ENCODE measurements at regions not wholly inside any gene's neighbourhood (a gene's known extent, or its start where the extent isn't known, plus 50 kb on each side); places are given as distances from the start of the nearest gene placed in this dataset.
"Not testable (repeated sequence)": the region's sequence is repeated elsewhere in the genome, so short reads cannot be mapped to it uniquely, and the experiment has no call there.

DNA sequence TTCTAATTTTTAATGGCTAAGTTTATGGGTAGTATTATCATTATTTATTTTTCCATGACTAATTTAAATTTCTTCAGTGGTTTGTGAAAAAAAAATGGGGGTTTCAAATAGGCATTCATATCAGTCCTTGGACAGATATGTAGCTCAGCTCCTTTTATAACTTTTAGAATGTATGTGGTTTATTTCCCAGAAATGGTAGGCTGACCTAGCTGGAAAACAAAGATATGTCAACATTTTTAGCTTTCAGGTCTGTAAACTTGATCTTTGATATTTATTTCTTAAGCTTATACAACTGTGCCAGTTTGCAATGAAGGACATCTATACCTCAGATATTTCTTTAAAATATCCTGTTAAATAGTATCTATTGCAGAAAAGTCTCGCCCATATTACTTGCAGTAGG is 1815.5 kb downstream of the SLITRK5 start:
- DNase-seq (ENCODE audit: low read depth), result no peak

DNA sequence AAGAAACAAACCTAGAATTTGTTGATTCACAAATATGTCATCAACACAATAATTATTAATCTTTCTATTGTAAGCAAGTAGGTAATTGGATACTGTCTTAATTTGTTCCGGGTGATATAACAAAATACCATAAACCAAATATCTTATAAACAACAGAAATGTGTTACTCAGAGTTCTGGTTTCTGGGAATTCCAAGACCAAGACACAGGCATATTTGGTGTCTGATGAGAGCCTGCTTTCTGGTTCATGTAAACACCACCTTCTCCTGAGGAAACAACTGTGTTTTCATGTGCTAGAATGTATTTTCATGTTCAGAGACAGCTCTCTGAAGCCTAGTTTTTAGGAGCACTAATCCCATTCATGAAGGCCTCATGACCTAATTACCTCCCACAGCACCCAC is 1819.5 kb downstream of the SLITRK5 start:
- no peak for DNase-seq (ENCODE audit: low read depth)

DNA sequence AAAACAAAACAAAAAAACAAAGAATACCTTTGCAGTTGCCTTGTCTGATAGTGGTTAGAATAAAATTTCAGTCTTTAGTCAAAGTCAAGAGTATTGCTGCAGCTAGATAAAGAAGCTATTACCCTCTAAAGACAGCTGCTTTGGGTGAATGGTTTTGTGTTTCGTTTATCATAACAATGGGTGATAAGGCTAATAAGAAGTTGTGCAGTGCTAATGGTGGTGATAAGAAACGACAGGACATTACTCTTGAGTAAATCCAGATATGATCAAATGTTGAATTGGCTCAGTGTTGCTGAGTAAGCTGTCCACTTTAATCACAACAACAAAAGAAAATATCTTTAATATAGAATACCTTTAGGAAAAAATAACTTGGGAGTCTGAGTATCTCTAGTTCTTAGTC is 1825.3 kb downstream of the SLITRK5 start:
- no peak for DNase-seq (ENCODE audit: low read depth)

DNA sequence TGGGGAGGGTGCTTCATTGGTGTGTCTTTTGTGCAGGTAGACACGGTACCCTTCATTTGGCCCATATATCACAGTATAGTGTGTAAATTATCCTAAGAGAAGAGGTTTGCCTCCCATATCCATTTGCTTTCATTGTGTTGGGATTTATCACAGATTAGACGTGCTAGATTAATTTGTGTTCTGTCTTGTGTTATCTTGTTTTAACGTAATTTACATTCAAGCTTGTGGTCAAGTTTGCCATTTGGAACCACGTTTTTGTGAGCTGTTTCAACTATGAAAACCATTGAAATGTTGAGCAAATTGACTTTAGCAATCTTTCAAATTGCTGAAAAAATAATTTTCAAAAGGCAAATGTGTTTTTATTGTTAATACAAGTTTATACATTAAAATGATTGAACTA is 1826.5 kb downstream of the SLITRK5 start:
- no peak for DNase-seq (ENCODE audit: low read depth)

DNA sequence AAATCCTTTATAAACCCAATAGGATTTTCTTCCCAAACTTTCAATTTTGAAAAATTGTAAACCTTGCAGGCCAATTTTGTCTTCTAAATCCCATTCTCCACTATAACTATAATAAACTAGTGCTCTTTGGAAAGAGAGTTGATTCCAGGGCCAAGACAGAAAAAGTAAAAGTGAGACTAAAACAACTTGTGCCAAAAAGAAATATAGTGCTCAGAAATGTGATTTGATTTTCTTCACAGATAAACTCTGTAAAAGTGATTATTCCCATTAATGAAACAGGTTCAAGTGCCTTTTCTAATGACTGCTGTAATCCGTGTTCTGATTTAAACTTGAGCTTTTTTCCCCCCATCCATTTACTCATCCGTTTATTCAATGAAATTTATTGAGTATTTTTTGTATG is 1831.1 kb downstream of the SLITRK5 start:
- DNase-seq (ENCODE audit: low read depth), result no peak

DNA sequence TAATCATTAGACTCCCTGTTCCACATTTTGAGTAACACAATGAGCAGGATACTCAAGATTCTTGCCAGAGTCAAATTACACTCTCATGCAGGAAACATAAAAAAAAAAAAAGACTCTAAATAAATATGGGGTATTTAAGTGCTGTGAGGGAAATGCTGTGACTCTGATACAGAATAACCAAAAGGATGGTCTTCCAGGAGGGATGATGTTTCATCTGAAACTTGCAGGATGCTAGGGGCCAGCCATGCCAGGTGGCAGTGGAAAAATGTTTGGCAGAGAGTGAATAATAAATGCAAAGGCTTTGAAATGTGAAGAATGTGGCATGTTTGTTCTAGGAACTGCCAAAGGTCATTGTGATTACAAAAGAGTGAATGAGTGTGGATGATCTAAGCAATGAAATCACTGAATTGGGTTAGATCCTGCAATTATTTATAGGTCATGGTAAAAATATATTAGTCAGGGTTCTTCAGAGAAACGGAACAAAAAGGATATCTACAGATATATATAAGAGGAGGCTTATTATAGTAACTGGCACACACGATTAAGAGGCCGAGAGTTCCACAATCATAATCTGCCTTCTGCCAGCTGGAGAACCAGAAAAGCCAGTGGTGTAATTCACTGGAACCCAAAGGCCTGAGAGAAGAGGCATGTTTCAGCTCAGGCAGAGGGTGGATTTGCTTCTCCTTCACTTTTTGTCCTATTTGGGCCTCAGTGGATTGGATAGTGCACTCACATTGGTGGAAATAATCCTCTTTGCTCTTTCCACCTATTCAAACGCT is 1832.8 kb upstream of the MIR17HG start:
- no peak for DNase-seq (ENCODE audit: low read depth)

DNA sequence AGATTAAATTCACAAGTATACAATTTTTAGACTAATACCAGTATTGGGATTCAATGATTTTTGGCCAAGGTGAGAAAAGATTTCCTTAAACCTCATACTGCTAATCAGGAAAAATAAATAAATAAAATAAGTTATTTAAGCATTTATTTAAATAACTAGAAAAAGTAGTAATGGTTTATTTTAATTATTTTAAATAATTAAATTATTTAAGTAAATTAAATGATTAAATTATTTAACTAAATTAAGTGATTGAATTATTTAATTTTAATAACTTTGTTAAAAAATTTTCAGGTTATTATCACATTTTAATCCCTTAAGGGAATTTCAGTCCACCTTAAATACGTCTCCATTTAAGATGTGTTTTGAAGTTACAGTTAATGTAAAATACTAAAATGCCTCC is 1831.5 kb upstream of the MIR17HG start:
- DNase-seq (ENCODE audit: low read depth), result no peak

DNA sequence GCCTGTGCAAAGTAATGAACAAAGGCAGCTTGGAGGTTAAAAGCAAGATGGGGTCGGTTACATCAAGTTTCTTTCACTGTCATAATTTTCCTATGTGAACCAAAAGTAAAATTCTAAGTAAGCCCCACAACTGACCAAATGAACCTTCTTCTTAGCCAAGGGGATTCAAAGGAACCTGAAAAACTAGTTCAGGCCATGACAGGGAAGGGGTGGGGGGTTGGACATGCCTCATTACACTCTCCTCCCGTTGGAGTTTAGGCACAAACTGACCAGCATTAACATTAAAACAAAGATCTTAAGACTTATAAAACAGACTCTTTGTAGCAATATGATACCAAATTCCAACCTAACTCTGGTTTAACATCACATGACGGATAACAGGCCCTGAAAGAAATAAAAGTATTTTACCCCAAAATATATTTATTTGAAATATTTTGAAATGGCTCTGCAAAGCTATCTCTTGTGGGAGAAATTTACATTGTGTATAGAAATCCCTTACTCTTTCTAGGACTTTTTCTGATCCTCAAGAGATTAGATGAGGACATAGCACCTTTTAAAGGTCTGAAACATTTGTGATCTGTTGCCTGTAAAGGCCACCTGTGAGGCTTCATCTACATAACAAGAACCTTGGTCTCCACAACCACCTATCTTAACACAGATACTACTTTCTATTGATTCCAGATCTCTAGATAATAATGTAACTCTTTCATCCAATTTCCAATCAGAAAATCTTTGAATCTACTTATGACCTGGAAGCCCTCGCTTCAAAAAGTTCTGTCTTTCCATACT is 1829.0 kb upstream of the MIR17HG start:
- DNase-seq (ENCODE audit: low read depth), result no peak

DNA sequence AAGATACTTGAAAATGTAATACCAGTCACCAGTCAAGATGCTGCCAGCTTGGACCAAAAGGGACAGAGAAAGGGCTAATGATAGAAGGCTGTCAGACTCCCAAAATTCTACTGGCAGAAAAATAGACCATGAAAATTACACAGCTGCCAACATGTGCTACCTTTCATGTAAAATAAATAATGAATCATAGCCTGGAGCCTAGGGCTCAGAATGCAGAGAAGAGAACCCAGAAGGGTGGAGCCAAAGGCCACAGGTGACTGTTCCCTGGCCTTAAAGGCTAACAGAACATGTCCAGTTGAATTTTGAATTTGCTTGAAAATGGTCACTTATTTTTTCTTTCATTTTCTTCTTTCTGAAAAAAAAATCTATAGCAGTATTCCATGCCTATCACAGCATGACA is 1827.0 kb upstream of the MIR17HG start:
- DNase-seq (ENCODE audit: low read depth), result no peak

DNA sequence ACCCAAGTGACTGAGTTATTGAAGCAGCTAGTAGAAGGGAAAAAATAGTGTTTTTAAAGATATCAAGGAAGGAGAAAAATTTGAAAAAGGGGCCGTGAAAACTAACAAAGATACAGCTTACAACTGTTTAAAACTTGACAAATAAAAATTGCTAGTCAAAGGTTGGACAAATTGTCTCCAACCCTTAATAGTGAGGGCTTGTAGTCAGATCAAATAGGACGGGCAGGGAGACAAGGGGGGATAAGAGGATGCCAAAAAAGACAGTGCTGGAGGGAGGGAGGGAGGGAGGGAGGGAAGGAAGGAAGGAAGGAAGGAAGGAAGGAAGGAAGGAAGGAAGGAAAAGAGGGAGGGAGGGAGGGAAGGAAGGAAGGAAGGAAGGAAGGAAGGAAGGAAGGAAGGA is 1825.8 kb upstream of the MIR17HG start:
- not testable (repeated sequence) for DNase-seq (ENCODE audit: low read depth)

DNA sequence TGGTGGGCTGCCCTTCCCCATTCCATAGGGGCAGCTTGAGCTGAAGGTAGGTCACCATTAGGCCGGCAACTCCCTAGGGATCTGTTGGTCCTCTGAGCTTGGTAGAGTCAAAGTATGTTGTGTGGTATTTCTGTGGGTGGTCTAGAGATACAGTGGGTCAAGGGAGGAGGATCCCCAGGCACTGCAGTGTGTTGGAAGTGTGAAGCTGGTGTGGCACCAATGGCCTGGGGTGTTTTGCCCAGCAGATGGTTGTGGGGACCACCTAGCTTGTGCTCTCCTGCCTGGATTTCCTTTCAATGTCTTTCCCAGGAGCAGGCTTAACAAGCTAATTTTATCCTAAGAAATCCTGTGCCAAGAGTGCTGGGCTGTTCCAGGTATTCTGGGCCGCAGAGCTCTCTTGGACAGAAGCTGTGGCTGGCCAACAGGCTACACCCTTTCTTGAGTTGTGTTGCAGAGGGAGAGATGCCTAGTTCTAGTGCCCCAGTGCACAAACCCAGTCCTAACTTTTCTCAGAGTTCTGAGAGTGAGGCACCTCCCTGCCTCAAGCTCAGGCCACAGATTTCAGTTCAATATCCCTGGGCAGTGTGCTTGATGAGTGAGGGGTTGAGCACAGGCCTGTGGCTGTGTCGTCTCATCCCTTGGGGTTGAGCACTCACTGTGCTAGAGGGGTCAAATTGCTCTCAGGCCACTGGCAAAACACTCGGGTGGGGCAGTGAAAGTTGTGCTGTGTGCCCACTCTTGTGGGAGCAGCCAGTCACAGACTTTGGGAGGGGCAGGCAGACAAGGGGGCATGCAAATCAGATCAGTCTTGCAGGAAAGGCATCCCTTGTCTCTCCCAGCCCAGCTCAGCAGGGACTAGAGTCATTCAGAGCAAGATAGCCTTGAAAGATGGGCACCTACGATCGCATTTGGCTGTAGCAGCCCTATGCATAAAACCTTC is 1806.1 kb upstream of the MIR17HG start:
- no peak for DNase-seq (ENCODE audit: low read depth)

DNA sequence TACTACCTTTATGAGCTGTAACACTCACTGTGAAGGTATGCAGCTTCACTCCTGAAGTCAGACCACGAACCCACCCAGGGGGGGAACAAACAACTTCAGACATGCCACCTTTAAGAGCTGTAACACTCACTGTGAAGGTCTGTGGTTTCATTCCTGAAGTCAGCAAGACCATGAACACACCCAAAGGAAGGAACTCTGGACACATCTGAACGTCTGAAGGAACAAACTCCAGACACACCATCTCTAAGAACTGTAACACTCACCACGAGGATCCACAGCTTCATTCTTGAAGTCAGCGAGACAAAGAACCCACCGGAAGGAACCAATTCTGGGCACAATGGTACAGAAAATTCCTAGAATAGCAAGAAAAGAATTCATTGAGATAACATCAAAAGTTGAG is 1796.5 kb upstream of the MIR17HG start:
- no peak for DNase-seq (ENCODE audit: low read depth)

DNA sequence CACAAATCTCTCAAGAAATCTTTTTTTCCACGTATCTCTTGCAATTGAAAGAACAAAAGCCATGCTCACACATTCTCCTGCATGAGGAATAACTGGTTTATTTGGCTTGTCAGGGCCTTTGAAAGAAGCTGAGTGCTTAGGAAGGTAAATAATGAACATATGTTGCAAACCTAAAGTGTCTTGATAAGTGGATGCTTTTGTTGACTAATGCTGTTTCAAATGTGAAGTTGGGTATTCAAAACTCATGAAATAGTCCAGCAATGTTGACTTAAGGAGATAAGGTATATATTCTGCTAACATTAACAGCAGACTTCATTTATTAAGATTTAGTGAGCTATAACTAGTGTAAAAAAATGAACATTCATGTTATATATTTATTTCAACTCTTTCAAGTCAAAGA is 1792.7 kb upstream of the MIR17HG start:
- DNase-seq (ENCODE audit: low read depth), result no peak

DNA sequence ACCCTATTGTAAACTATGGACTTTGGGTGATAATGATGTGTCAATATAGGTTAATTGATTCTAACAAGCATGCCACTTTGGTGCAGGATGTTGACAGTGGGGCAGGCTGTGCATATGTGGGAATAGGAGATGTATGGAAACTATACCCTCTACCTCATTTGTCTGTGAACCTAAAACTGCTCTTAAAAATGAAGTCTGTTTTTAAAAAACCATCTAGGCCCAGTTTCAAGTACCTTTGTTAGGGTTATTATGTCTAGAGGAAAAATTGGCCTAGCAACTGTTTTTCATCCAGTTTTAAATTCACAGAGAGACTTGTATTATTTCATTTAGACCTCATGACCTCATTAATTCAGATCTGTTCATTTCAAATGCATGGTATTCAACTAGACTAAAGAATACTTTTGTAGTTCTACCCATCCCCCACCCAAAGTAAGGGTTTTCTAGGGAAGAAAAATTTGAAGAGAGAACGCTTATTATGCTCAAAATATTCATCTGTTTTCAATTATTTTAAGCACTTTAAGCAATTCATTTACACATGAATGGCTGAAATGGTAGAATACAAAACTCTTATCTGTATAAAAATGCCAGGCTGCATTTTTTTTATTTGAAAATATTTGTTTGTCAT is 1781.9 kb upstream of the MIR17HG start:
- DNase-seq (ENCODE audit: low read depth), result no peak

DNA sequence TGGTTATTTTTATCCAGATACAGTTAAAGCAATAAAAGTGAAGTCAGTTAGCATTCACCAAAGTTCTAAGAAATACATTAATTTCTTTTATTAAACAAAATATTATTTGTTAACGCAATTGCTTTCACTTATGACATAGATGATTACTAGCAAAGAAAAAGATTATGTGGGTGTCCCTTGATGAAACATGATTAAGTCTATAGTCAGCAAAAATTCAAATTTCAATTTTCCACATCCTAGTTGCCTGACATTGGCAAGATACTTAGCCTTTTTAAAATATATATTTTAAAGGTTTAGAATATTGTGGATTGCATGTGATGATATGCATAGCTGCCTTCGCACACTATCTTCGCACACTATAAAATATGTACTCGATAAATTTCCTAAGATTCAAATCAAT is 1780.5 kb upstream of the MIR17HG start:
- no peak for DNase-seq (ENCODE audit: low read depth)

DNA sequence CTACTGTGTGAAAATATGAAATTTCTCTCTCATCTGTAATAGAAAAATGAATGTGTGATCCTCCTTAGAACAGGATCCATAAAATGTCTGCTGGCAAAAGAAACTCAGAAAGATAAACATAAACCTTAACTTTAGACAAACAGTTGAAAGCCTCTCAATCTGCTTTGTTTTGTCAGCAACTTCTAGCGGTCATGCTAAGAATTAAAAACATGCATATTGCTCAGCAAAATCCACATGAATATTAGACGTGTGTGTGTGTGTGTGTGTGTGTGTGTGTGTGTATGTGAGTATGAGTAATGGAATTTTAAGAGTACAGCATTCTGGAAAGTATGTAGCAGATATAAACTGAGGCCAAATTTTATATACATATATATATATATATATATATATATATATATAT is 1779.2 kb upstream of the MIR17HG start:
- DNase-seq (ENCODE audit: low read depth), result no peak

DNA sequence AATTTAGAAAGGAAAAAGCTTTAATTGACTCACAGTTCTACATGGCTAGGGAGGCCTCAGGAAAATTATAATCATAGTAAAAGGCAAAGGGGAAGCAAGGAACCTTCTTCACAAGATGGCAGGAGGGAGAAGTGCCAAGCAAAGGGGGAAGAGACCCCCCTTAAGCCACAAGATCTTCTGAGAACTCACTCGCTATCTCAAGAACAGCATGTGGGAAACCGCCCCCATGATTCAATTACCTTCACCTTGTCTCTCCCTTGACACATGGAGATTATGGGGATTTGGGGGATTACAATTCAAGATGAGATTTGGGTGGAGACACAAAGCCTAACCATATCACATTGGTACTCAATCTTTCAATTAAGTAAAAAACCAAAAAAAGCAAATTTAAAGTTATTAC is 1778.7 kb upstream of the MIR17HG start:
- DNase-seq (ENCODE audit: low read depth), result no peak

DNA sequence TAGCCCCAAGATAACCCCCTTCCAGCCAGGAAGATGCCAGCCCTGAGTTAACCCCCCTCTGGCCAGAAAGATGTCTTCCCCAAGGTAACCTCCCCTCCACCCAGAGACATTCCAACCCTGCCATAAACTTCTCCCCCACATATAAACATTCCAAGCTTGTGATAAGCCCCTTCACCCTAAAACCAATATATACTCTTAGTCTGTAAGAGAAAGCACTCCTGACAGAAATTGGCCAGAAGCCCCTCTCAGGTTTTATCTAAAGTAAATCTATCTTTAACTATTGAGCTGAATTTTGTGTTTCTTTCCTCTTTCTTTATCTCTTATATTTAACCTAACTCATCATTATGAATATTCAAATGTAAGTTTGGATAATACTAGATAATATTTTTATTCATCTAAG is 1775.8 kb upstream of the MIR17HG start:
- no peak for DNase-seq (ENCODE audit: low read depth)

DNA sequence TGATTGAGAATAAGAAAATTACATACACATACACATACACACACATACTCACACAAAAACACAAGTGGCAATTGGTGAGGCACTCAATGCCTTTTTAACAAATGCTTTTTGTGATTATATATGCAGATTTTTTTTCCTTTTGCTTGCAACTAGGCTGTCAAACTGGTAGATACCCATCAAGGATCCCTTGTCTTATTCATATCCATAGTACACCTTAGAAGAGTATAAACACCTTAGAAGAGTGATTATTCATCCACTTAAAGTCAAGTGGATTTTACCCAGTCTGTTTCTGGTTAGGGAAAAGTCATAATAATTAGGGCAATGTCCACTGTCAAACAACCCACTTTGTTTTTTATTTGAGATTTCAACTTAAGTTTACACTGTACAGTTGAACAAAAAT is 1773.4 kb upstream of the MIR17HG start:
- no peak for DNase-seq (ENCODE audit: low read depth)

DNA sequence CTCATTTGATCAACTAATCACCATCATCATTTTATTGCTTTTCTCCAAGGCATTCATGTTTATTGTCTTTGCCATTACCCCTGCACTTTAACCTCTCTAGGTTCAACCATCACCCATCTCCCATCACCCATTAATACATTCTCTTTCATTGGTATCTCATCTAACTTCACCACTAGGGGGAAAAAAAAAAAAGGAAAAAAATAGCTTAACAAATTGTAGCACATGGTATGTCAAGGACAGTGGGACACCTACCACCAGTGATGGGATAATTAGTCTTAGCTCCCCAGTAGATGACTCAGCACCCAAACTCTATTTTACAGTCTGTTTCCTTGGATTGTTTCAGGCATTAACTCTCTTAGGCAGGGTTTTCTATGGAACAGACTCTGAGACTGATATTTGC is 1770.2 kb upstream of the MIR17HG start:
- no peak for DNase-seq (ENCODE audit: low read depth)

DNA sequence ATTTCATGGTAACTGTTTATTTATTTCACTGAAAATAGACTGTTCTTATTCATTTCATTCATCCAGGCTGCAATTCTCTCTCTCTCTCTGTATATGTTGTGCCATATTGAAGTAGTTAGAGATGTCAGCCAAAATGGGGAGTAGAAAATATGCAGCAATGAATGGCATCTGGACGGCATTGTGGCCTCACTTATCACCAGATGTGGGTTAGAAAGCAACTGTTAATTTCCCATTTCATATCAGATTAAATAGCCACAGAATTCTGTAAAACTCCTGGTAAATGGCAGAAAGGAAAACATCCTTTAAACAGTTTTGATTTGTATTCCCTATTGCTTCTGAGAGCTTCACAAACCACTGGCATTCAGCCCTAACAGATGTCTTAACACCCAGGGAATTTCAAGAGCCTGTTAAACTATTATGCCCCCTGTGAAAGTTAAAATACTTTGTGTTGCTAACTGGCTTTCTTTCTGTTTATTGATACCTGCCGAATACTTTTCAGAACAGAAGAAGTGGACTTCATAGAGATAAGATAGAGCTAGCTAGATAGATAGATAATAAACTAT is 1763.3 kb upstream of the MIR17HG start:
- no peak for DNase-seq (ENCODE audit: low read depth)

DNA sequence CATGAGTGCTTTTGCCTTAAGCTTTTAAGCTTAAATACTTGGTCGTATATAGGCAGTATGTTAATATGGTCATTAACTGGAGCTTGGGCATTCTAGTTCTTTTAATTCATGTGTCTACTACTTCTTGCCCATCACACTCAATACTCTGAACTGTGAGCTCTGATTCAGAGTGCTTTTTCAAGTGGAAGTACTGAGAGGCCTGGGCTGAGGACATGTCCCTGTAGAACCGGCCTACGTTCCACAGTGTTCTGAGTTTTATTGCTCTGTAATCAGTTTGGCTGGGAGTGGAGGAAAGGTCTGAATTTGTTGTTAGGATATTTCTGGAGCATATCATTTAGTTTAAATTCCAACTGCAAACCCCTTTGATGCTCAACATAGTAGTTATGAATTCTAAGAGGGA is 1744.8 kb upstream of the MIR17HG start:
- DNase-seq (ENCODE audit: low read depth), result no peak

Measured in GM04503 (cell line).